GM10266 (cell line): ENCODE measurements at regions not wholly inside any gene's neighbourhood (a gene's known extent, or its start where the extent isn't known, plus 50 kb on each side); places are given as distances from the start of the nearest gene placed in this dataset.
"Not testable (repeated sequence)": the region's sequence is repeated elsewhere in the genome, so short reads cannot be mapped to it uniquely, and the experiment has no call there.

Experiments used
- DNase-seq: peaks from one replicate; pipeline ENCODE4 v3.0.0; 2012; ENCODE audit errors: extremely low spot score
- CTCF ChIP-seq: IDR thresholded peaks from 2 replicates; pipeline ENCODE4 v1.5.1; 2012; ENCODE audit warnings: mild to moderate bottlenecking, low read depth; ENCODE audit not compliant: control insufficient read depth, insufficient read depth; ENCODE audit errors: missing control alignments

- no peak for TF ChIP-seq CTCF
- no peak for DNase-seq
Observed at GRCh38 chr10:100628061-100628460, 92.3 kb downstream of the HIF1AN start.

GRCh38 chr10:100631192-100631591 is 95.4 kb downstream of the HIF1AN start:
- DNase-seq = no peak
- no peak for TF ChIP-seq CTCF

GRCh38 chr10:100632027-100632426 is 96.3 kb downstream of the HIF1AN start:
- DNase-seq = no peak
- no peak for TF ChIP-seq CTCF

GRCh38 chr10:100634034-100634433 is 98.3 kb downstream of the HIF1AN start:
- no peak for DNase-seq
- TF ChIP-seq CTCF = no peak

- no peak for DNase-seq
- no peak for TF ChIP-seq CTCF
Observed at GRCh38 chr10:100636848-100637553, 101.3 kb downstream of the HIF1AN start.

GRCh38 chr10:100637785-100638184 is 102.0 kb downstream of the HIF1AN start:
- peak; percentile 26 for TF ChIP-seq CTCF
- no peak for DNase-seq

GRCh38 chr10:100638969-100639368 is 103.2 kb downstream of the HIF1AN start:
- DNase-seq = not testable (repeated sequence)
